Left hindlimb (tissue), 1 donor: ENCODE measurements at regions not wholly inside any gene's neighbourhood (a gene's known extent, or its start where the extent isn't known, plus 50 kb on each side); places are given as distances from the start of the nearest gene placed in this dataset.
A peak's percentile ranks its signal among the peaks of the same experiment; 100 is the strongest.

Experiments
- DNase-seq: peaks from one replicate; pipeline ENCODE4 v3.0.0-alpha.2; 2018

- DNase-seq, result peak; percentile 43
These were observed 324.8 kb downstream of the PMP22 start for GRCh38 chr17:14940108-14940937.

GRCh38 chr17:14935845-14936485 lies 329.2 kb downstream of the PMP22 start:
- DNase-seq, result no peak

DNA sequence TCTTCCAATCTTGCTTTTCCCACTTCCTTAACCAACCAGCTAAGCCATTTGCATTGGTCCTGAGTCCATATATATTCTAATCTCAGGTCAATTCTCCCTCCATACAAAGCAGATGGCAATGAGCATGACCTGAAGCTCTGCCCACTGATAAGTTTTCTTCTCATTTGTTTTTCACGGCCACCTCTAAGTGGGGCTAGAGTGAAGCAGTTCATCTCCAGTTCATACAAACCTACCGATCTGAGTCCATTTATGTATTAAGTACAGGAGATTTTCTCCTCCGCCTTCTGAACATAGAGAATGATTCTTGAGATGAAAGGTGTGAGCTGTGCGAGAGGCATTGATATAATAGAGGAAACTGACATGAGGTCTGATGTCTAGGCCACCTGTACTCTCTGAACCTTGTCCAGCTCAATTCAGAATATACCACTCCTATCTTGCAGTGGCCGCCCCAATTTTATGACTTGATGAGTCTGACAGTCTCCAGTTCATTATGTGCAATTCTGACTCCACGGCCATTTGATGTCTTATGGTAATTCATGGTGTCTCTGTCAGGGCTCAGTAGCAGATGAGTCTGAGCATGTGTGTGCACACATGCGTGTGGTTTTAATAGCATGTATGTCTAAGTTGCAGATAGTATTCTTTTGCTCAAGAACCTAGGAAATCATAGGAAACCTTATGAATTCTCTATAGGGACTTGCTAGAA lies 329.8 kb downstream of the PMP22 start:
- DNase-seq, result no peak

GRCh38 chr17:14933676-14934075 lies 331.4 kb downstream of the PMP22 start:
- DNase-seq, result no peak

GRCh38 chr17:14926526-14927122 lies 338.5 kb downstream of the PMP22 start:
- DNase-seq, result peak; percentile 50

GRCh38 chr17:14926073-14926472 lies 339.1 kb downstream of the PMP22 start:
- no peak for DNase-seq

- no peak for DNase-seq
These were observed 339.6 kb downstream of the PMP22 start for GRCh38 chr17:14925498-14925897.

DNA sequence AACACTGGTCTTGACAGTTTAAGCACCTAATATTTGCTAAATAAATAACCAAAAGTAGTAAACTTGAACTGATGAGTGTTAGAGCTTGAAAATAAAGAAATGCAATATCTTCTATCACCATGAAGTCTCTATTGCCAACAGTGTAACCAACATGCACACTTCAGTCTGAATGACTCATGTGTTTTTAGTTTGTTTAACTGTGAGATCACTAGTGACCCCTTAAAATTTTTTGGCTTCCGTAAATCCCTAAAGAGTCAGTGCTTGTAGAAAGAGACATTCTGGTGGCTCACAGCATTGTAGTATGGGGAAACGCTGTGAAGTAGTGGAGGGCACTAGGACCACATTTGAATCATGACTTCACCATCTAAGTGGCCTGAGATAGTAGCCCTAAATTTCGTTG lies 341.1 kb downstream of the PMP22 start:
- no peak for DNase-seq

DNA sequence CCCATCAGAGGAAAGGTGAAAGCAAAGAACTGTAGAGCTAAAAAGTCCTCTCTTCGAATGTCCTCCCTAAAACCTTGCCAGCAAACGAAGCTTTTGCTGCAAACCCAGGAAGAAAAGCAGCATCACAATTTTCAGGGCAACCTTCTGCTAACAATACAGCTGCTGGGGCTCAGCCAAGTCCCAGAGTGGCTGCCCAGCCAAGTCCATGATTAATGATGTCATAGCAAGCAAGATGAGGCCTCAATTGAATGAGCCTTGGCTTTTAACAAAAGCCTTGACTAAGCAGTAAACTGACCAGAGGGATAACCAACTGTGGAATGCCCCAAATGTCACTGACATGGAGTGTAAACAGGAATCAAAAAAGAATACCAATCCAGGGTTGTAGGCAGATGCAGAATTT lies 342.7 kb downstream of the PMP22 start:
- DNase-seq, result no peak

DNA sequence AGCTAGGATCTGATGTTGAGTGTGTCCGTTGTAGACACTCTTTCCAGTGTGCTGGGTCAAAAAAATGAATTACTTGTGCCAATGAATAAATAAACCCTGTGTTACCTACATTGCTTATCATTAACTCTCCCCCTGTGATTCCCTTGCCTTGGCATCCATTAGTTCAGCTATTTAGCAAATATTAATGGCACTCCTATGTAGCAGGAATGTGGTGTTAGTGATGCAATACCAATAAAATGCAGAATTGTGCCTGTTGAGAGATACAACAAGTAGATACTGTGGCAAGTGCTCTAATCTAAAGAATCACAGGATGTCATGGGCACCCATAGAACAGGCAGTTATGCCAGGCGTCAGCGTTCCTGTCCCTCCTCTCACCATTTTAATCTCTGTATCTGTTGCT lies 343.2 kb downstream of the PMP22 start:
- DNase-seq, result no peak

DNA sequence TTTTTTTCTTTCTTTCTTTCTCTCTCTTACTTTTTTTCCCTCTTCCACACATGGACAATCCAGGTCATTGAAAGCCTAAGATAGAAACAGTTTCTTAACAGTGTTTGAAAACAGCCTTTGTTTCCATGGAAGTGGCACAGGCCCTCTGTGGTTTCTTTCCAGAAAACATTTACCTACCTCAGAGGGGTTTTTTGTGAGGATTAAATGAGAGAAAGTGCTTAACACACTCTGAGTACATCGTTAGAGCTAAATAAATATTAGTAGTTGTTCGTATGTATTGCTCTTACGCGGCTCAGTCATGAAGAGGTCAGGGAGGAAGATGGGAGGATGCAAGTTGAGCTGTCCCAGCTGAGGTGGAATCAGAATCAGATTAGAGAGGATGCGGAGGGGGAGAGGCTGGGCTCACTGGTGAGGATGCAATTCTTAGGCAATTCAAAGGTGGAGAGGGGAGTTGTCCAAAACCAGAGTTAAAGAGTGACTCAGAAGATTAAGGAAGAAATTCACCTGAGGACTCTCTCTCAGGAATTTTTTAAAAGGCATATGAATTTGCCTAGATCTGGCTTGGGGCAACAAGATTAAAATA lies 345.4 kb downstream of the PMP22 start:
- DNase-seq, result no peak

DNA sequence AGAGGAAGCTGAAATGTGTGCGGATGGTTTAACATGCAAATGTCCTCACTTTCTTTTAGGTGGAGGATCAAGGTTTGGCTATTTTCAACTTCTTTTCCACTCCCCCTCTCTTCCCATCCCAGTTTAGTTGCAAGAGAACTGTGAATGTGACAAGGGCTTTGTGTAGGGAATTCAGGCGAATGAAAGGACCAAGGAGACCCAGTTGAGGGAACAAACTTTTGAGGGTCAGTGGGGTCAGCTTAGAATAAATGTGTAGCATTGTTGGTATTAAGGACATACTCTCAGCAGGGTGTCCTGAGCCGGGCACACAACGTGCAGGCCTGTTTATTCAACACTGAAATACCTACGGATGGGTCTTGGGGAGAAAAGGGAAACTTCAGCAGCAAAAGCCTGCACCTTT lies 346.0 kb downstream of the PMP22 start:
- DNase-seq, result no peak

- no peak for DNase-seq
These were observed 346.6 kb downstream of the PMP22 start for GRCh38 chr17:14918540-14918939.

- no peak for DNase-seq
These were observed 354.2 kb downstream of the PMP22 start for GRCh38 chr17:14910916-14911315.

DNA sequence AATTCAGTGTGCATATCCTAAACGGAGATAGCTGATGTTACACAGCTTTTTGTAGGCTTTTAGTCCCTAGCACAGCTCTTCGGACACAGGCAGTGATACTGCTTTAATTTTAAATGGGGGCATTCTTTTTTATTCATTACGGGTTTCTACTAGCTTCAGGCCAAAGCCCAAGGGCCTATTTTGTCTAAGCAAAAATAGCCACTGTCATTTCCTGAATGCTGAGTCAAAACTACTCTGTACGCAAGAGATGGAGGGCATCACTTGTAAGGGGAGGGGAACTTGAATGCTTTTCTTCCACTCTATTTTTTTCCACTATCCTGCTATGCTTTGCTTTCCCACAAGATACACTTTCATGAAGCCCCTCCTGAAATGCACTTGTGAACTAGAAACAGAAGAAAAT lies 360.7 kb downstream of the PMP22 start:
- DNase-seq, result no peak

DNA sequence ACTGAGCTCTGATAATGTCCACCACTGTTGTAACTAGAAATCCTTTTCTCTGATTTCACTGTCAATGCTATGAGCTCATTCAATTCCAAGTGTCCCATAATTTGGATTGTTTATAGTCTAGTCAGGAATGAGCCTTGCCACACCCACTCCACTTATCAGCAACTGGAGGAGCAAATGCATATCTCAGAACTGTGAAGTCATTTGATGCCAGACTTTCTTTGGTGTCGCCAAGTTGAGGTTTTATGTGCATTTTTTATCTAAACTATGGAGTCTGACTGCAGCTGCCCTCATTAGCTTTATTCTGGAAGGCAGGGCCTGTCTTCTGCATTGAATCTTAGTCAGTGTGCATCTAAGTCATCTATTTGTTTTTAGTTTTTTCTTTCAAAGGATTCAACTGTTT lies 361.3 kb downstream of the PMP22 start:
- DNase-seq, result no peak

DNA sequence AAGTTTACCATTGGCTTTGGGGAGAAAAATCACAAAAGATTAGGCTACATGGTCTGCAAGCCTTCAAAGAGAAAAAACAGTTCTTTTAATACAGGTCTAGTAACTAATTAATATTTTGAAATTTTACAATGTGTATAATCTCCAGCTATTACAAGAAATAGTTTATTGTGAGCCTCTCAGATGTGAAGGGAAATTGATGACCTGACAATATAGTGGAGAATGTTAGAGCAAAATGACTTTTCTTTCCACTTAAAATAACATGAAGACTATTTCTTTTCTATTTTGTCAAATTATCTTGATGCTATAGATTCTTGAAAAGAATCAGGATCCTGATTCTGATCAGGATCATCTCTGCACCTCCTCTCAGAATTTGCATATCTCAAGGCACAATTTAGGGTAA lies 362.3 kb downstream of the PMP22 start:
- DNase-seq, result no peak

DNA sequence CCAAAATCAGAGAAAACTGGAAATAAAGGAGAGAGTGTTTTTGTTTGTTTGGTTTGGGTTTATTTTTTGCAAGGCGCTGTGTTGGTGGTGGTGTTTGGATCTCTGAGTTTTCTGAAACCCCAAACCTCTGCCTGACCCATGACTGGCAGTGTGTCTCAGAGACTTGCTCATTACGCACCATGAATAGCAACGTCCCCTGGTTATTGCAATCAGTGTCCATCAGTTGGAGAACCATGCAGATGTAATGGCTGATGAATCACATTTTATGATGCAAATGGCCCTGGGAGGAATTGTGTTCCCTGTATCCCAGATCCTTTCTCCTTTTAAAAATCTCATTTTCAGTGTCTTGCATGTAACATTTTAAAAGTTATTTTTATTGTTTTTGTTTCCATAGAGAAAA lies 362.8 kb downstream of the PMP22 start:
- DNase-seq, result no peak

GRCh38 chr17:14901376-14901775 lies 363.8 kb downstream of the PMP22 start:
- DNase-seq, result no peak

DNA sequence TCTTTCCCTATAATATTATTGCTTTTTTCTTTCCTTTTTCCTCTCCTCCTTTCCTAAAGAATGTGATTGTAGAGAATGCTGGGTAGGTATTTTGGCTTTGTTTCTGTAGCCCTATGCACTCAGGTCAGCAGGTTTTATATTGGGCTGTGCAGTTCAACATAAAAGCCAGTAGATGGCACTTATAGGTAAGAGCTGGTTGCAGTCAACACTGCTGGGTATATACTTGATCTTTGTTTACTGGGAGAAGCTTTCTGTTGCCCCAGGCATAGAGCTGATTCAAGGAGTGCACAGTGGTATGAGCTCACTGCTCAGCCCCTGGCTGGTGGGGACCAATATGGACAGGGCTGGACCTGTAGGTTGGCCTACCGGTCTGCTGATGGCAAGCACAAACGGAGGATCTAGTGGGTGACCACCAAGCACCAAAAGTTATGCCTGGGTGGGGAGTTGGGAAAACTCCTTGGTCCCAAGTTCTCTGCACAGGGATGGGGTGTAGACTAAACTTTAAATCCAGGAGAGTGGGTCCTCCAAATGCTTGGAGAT lies 378.9 kb downstream of the PMP22 start:
- no peak for DNase-seq

DNA sequence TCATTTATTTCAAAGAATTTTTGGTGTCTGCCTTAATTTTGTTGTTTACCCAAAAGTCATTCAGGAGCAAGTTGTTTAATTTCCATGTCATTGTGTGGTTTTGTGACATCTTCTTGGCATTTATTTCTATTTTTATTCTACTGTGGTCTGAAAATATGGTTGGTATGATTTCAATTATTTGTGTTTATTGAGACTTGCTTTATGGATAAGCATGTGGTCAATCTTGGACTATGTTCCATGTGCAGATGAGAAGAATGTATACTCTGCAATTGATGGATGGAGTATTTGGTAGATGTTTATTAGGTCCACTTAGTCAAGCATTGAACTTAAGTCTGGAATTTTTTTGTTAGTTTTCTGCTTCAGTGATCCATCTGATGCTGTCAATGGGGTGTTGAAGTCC lies 383.0 kb downstream of the PMP22 start:
- no peak for DNase-seq

DNA sequence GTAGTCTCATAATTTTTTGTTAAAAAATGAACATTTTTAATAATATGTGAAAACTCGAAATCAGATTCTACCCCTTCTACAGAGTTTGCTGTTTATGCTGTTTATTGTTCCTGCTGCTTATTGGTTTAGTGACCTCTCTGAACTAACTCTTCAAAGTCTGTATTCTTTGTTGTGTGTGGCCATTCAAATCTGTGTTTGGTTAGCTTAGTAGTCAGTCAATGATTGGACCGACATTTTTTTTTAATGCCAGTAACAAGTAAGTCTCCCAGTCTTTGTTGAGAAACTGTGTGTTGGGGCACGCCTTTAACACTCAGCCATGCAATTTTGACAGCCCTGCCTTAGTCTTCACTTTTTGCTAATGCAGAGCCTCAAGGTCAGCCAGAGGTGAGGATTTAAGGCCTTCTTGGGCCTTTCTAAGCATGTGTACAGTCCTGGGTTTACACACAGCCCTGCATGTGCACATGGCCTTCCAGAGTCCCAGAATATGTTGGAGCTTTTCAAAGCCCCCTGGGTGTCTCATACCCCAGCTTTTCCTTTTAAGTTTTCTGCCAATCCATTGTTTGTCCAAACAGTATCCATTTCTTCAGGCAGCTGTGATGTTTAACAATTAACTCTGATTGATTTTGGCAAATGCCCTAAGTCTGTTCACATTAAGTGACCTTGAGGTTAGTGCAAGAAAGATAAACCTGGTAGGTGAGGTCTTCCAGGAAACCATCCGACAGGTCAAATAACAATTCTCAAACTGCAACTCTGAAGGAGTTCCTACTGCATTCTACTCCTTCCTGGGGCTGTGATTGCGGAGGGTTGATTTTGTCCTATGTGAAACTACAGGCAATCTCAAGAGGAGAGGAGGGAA lies 389.3 kb downstream of the PMP22 start:
- DNase-seq, result no peak
